GM18907 (cell line): ENCODE measurements at regions not wholly inside any gene's neighbourhood (a gene's known extent, or its start where the extent isn't known, plus 50 kb on each side); places are given as distances from the start of the nearest gene placed in this dataset.
"Not testable (repeated sequence)": the region's sequence is repeated elsewhere in the genome, so short reads cannot be mapped to it uniquely, and the experiment has no call there.

Experiments
- ATAC-seq: cut with Tn5 transposase; IDR thresholded peaks from one replicate; pipeline ENCODE4 v1.9.1; 2021; ENCODE audit warnings: mild to moderate bottlenecking, moderate library complexity; ENCODE audit not compliant: unreplicated experiment

DNA sequence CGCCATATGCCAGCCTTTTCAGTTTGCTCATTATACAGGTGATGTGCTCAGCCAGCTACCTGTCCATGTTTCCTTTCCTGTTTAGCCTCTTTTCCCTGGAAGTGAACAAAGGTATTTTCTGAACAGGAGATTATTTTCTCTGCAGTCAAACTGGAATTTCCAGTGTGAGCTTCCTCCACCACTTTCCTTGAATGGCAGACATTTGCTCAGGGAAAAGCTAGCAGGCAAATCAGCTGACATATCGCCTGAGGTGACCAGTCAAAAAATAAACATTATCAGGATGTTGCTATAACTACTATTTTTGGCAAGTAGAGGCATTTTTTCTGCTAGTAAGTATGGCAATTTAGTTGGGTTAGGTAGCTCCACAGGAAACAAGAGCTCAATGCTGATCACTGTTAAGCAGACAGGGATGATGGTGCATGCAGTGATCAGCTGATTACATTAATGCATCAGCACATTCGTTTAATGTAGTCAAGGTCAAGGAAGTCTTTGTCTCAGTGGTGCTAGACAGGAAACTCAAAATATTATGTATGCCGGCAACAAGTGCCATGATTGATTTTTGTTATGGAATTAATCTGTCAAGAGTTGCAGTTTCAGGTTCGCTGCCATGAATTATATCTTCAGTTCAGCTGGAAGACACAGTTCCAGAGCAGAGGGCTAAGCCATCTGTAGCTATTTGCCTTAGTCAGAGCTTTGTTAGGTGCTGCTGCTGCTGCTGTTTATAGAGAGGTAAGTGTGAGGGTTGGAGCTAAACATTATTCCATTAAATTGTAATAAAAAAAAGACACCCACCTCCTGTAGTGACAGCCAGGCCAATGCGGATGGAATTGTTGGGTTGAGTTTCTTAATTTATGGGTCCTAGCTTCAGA lies 179.7 kb upstream of the ST6GALNAC5 start:
- ATAC-seq = no peak

DNA sequence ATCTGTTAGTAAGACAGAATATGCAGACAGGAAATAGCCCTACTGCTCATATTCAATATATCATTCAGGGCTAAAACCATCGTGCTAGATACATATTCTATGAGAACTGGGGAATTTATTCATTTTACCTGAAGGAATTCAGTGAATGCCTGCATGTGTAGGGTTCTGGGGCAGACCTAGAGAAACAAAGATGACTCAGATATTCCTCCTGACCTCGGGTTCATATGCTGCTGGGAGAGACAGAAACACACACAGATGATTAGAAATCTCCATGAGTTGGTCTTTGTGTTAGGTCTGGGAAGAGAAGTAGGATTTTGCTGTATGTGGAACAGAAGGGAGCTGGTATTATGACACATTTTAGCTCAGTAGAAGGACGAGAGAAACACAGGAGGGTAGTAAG lies 176.5 kb upstream of the ST6GALNAC5 start:
- no peak for ATAC-seq

- ATAC-seq = no peak
Measured at GRCh38 chr1:76695535-76695934, 171.7 kb upstream of the ST6GALNAC5 start.

GRCh38 chr1:76697361-76697760 lies 169.9 kb upstream of the ST6GALNAC5 start:
- no peak for ATAC-seq

DNA sequence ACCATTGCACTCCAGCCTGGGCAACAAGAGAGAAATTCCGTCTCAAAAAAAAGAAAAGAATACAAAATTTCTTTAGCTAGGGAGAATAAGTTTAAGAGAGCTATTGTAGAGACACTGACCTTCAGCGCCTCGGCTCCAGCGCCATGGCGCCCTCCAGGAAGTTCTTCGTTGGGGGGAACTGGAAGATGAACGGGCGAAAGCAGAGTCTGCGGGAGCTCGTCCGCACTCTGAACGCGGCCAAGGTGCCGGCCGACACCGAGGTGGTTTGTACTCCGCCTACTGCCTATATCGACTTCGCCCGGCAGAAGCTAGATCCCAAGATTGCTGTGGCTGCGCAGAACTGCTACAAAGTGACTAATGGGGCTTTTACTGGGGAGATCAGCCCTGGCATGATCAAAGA lies 167.6 kb upstream of the ST6GALNAC5 start:
- not testable (repeated sequence) for ATAC-seq

GRCh38 chr1:76700200-76700599 lies 167.1 kb upstream of the ST6GALNAC5 start:
- not testable (repeated sequence) for ATAC-seq

GRCh38 chr1:76705560-76705959 lies 161.7 kb upstream of the ST6GALNAC5 start:
- no peak for ATAC-seq

- ATAC-seq = peak; percentile 62
Measured at GRCh38 chr1:76713535-76713934, 153.7 kb upstream of the ST6GALNAC5 start.

DNA sequence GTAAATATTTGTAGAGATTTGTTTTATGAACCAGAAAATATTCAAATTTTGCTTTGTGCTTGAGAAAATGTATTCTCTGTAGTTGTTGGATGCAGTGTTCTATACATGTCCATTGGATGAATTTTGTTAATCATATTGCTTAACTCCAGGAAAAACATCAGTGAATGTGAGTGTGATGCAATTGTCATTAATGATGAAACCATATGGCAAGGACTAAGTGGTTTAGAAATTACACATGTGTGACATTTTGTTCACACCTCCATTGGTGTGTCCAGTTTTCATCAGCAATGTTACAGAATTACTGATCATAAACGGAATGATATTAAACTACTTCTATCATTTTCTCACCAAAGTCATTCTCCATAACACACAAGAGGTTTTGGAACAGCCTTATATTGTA lies 151.8 kb upstream of the ST6GALNAC5 start:
- ATAC-seq = no peak

DNA sequence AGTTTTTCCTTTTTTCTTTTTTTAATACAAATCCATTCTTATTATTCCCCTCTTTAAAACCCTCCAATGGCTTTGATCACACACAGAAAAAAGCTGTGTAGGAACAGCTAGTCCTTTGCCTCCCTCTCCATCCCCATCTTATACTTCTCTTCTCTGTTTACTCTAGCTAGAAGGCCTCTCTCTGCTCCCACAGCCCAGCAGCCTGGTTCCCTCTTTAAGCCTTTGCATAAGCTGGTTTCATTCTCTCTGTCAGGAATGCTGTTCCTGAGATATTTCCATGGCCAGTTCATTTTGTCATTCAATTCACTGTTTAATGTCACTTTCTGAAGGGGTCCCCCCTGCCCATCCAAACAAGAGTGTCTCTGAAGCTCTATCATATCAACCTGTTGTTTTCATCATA lies 143.3 kb upstream of the ST6GALNAC5 start:
- ATAC-seq = no peak

- no peak for ATAC-seq
Measured at GRCh38 chr1:76724816-76725215, 142.5 kb upstream of the ST6GALNAC5 start.

DNA sequence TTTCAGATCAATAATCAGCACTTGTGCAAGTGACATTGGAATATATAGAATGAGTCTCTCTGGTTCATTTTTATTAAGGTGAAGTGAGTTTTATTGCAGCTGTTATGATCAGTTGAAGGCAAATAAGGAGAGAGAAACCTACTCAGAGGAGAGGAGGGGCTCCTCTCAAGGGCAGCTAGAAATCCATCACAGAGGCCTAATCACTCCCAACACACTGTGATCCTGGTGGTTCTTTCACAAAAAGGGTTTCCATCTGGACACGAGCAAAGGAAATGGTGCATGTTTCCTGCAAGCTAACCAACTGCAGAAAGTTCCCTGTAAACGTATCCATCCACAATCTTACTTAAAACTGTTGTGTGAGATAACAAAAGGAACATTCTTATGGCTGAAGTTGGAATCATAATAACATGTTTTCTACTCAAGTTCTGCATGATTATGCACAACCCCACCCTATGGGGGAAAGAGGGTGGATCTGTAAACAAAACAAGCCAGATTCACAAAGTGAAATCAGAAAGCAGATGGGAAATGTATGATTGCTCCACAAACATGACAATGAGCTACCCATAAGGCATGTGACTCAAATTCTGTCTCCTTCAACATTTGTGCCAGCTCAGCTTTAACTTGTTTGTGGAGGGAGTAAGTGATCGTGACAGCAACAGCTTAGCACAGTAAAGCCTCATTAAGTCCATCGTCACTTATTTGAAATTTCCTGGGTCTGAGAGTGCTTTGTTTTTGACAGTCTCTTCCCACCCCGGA lies 141.2 kb upstream of the ST6GALNAC5 start:
- no peak for ATAC-seq

- ATAC-seq = no peak
Measured at GRCh38 chr1:76727520-76727919, 139.8 kb upstream of the ST6GALNAC5 start.

DNA sequence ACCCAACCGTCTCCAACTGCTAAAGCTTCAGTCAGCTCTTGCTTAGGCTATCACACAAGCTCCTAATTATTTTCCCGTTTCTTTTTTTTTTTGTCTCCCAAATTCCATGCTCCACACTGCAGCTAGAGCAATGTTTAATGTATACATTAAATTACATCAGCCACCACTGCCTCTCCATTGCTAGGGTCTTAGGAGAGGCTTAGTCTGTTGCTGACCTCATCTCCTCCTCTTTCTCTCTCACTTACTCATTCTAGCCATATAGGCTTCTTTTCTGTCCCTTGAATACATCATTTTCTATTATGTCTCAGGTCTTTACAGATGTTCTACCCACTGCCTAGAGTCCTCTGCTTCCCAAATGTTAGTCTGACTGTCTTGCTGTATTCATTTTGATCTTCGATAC lies 138.1 kb upstream of the ST6GALNAC5 start:
- ATAC-seq = no peak

- no peak for ATAC-seq
Measured at GRCh38 chr1:76730027-76730426, 137.3 kb upstream of the ST6GALNAC5 start.

DNA sequence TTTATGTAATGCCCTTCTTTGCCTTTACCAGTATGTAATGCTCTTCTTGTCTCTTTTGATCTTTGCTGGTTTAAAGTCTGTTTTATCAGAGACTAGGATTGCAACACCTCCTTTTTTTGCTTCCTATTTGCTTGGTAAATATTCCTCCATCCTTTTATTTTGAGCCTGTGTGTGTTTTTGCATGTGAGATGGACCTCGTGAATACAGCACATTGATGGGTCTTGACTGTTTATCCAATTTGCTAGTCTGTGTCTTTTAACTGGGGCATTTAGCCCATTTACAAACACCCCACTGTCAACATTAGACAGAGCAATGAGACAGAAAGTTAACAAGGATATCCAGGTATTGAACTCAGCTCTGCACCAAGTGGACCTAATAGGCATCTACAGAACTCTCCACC lies 128.9 kb upstream of the ST6GALNAC5 start:
- not testable (repeated sequence) for ATAC-seq

- ATAC-seq = not testable (repeated sequence)
Measured at GRCh38 chr1:76740956-76741355, 126.3 kb upstream of the ST6GALNAC5 start.

GRCh38 chr1:76744989-76745388 lies 122.3 kb upstream of the ST6GALNAC5 start:
- ATAC-seq = no peak

DNA sequence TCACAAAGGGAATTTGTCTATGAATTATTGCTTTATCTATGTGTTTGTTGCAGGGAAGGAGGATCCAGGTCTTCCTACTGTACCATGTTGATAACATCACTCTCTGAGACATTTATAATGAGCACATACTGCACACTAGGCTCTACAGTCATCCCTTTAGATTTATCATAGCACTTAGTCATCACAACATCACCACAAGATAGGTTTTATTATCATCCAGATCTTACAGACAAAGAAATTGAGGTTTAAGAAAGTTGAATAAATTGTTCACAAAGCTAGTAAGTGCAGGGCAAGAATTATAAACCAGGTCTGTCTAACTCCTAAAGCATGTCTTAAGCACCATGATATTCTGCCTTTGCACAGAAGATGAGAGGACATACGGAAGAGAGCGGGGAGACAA lies 121.1 kb upstream of the ST6GALNAC5 start:
- ATAC-seq = no peak

DNA sequence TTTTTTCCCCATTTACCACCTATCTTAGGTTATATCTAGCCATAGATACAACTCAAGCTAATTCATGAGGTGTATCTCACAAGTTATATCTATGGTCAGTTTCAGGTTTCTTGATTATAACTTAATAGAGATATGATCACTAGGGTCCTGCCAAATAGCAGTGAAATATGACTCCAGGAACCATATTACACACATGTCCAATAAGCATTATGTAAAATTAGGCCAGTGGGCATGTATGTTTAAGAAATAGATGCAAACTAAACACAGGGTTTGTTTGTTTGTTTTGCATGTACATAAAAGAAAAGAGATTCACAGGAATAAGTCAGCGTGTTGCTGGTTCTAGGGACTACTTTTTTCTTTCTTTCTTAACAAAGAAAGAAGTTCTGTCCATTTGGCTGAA lies 112.5 kb upstream of the ST6GALNAC5 start:
- no peak for ATAC-seq

GRCh38 chr1:76759171-76759860 lies 108.0 kb upstream of the ST6GALNAC5 start:
- ATAC-seq = no peak

DNA sequence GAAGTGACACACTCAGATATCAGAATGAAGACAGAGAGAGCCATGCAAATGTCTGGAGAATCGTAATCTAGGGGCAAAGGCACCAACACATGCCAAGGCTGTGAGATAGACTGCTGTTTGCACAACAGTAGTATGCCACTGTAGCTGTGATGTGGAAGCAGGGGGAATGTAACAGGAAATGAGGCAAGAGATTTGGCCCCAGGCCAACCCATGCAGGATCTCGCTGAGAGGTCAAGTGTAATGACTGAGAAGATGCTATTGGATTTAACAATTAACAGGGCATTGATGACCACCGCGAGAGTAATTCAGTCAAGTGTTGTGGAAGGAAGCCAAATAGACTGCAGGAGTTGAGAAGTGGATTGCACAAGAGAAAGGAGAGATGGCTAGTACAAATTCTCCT lies 107.3 kb upstream of the ST6GALNAC5 start:
- ATAC-seq = no peak
